Stimulated activated CD4-positive, alpha-beta T cell treated with anti-CD3 and anti-CD28 coated beads, Interleukin-12 subunit alpha, Interleukin-12 subunit beta, amount 100 ng/mL, for 24 hours (primary cell): ENCODE measurements at regions not wholly inside any gene's neighbourhood (a gene's known extent, or its start where the extent isn't known, plus 50 kb on each side); places are given as distances from the start of the nearest gene placed in this dataset.
"Not testable (repeated sequence)": the region's sequence is repeated elsewhere in the genome, so short reads cannot be mapped to it uniquely, and the experiment has no call there.

Source experiments
- DNase-seq, 2 experiments: peaks; one replicate each; pipeline ENCODE4 v3.0.0-alpha.2; 2020; ENCODE audit warnings: low read depth in 2 of 2

- no peak for DNase-seq
These were observed 307.7 kb upstream of the ARSJ start for GRCh38 chr4:114287079-114287696.

- no peak for DNase-seq
These were observed 302.5 kb upstream of the UGT8 start for GRCh38 chr4:114296126-114296525.

DNA sequence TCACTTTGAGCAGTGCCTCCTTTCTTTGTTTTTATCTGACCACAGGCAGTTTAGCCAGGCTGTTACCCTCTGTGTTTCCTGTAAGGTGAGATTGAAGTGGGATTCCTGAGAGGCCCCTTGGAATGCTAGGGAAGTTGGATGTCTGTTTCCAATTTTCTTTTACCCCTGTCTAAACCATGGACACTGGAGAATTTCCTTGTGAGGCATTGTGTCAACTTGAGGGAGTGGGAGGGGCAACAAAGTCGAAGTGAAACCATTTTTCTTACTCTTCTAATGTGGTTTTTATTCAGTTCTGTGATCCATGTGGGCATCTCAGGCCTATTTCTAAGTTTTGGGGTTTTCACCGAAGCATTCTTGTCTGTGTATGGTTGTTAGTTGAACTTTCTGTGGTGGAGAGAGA, 296.1 kb upstream of the UGT8 start:
- no peak for DNase-seq

DNA sequence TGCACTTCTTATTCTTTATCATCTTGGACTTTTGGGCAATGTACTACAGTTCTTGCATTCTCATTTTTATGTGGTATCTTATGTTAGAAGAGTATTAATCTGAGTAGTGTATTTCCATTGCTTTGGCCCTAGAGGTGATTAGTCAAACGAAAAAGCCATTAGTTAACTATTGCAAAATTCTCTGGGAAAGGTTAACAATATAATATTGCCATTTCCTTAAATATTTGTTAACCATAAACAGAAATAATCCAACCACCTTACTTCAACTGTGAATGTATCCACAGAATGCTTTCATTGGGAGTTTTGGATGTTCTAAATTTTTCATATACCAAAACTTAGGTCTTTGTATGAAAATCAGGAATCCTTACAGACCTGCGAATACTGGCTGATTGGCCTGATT, 294.6 kb upstream of the UGT8 start:
- no peak for DNase-seq

GRCh38 chr4:114304567-114304966, 294.0 kb upstream of the UGT8 start:
- no peak for DNase-seq

DNA sequence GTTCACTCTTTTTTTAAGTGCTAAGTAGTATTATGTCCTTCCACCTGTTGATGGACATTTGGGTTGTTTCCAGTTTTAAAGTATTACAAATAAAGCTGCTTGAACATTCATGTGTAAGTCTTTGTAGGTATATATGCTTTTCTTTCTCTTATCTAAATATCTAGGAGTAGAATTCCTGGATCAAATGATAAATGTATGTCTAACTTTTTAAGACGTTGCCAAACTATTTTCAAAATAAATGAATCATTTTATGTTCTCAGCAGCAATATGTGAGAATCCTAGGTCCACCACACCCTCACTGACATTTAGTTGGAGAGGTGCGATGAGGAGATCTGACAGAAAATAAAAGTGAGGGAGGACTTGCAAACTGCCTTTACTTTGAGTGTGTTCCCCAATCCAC, 291.7 kb upstream of the UGT8 start:
- DNase-seq, result no peak

- no peak for DNase-seq
These were observed 288.2 kb upstream of the UGT8 start for GRCh38 chr4:114310296-114310925.

DNA sequence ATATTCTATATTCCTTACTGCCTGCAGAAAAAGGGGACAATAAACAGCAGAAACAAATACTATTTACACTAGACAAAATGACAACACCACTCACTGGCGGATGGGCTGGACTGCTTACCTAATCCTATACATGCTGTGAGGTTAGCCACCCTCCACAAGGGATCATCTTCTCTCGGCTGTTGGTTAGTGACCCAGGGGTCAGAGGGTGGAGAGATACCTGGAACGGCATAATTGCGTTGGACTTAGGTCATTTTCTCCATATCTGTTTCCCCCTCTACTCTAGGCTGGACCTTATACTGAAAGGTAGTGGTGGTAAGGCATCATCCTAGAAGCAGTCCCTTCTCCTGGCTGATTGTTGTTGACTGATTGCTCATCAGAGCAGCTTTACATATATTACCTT, 286.8 kb upstream of the UGT8 start:
- no peak for DNase-seq

- no peak for DNase-seq
These were observed 286.3 kb upstream of the UGT8 start for GRCh38 chr4:114312338-114312737.

- no peak for DNase-seq
These were observed 281.8 kb upstream of the UGT8 start for GRCh38 chr4:114316789-114317188.

DNA sequence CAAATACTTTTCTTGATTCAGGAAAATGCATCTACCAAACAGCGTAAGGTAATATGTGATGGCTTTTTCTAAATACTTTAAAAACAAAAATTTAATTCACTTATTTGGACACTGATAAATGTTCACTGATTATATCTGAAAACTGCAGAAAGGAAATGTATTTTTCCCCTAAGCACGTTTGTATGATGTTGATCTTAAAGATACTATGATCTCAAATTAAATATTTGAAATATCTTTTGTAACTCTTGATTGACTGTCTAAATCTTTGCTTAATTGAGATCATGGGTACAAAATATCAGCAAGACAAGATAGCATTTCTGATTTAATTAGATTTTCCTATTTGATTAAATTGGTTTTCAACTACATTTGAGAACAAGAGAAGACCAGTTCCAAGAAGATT, 281.0 kb upstream of the UGT8 start:
- DNase-seq, result no peak

DNA sequence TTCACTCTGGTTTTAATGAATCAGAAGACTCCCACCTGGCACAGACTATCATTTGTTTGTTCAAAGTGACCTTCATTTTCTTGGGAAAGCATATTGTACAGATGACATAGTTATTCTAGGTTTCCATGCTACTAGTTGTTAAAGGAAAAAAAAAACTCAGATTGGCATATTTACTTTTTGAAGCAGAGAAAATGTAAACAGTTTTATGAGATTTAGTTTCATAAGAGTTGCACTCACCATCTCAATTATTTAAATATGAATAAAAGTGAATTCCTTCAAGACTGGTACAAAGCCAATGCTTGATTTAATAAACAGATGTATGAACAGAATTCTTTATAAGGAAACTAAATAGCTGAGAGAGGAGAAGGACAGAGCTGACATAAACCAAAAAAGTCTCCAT, 280.3 kb upstream of the UGT8 start:
- no peak for DNase-seq

DNA sequence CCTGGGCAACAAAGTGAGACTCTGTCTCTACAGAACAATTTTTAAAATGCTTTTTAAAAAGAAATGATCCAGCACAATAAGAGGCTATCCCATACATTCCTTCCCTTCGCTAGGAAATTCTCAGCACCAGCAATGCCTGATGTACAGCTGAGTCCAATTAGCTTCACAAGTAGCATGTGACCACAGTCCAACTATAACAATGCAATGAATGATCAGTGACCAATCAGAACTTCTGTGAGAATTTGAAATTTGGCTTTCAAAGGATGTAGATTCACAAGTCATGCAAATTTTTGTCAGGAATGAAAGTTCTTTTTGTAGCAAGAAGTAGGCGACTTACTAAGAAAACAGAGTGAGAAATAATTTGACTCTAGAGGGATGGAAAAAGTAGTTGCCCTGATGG, 278.5 kb upstream of the UGT8 start:
- no peak for DNase-seq

GRCh38 chr4:114321366-114321765, 277.2 kb upstream of the UGT8 start:
- DNase-seq, result no peak

DNA sequence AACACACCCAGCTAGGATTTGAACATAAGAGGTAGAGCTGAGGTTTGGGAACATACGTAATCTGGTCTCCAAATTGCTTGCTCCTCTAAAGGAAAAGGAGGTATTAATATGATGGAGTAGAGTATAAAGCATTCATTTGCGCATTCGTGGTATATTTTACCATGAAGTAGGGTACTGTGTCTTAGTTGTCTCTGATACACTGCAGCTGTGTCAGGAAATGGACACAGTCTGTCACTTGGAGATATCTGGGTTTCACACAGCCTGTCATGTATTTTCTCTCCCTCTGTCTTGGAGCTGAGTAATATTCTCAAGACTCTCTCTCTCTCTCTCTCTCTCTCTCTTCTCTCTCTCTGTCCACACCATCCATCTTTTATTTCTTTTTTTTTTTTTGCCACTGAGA, 274.8 kb upstream of the UGT8 start:
- no peak for DNase-seq

DNA sequence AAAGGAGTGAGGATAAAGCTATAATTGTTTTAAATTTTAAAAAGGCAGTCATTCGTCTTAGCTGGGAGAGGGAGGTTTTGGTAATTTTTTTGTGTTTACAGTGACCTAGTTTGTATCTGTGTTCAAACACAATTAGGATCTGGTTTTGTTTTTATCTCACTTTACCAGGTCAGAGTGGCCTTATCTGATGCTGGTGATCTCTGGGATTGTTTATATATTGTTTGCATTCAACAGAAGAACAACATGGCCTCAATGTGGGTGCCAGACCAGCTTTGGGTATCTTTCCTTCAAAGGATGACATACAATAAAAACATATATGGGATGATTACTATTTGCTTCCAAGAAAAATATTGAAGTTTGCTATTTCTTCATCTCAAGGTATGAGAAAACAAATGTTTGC, 272.2 kb upstream of the UGT8 start:
- DNase-seq, result no peak

DNA sequence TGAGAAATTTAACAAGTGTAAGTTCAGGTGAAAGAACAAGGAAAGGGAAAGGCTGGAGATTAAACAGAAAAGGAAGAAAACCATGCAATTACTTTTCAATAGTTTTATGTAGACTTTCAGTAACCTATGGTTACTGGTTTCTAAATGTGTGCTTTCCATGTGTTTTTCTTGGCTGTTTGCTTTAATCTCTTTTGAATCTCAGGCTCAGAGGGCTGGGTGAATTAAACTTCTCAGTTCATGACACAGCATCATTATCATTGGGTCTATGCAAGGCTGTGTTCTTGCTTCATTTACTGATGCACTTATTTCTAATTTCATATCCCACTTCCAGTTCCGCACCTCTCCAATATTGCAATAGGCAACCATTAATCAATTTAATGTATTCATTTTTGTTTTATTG, 266.5 kb upstream of the UGT8 start:
- no peak for DNase-seq

- not testable (repeated sequence) for DNase-seq
These were observed 264.2 kb upstream of the UGT8 start for GRCh38 chr4:114334363-114334762.

DNA sequence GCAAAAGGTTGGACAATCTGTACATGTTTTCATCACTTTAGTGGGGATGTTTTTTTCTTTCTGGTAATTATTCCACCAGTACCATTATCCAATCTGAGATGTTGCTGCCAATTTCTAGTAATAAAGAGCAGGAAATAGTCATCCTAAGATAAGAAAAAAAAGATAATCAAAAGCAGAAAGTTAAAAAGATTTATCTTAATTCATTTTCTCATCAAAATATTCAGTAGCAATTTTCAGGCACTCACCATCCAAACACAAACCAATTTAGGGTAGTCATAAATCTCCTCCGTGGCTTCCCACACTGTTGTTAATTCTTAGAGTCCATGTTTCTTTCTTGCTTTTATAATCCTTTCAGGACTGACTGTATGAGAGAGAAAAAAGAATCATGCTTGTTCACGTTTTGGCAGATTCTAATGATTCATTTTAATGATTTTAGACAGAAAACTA, 263.7 kb upstream of the UGT8 start:
- no peak for DNase-seq

DNA sequence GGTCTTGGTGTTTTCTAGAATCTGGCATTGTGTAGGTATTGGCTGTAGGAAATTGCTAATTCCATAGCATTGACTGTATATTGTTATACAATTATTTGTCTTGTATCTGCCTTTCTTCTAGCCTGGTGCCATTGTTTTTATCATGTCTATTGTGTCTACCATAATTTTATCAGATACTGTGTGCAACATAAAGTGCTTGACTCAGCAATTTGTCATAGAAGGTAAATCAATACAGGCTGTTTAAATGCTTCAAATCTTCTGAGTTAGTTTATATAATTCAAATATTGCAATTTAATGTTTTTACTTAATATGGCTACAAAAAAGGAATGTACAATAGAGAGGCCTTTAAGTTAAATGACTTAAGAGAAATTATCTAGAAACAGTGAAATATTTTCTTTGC, 263.3 kb upstream of the UGT8 start:
- DNase-seq, result no peak

- no peak for DNase-seq
These were observed 255.6 kb upstream of the UGT8 start for GRCh38 chr4:114343015-114343414.

DNA sequence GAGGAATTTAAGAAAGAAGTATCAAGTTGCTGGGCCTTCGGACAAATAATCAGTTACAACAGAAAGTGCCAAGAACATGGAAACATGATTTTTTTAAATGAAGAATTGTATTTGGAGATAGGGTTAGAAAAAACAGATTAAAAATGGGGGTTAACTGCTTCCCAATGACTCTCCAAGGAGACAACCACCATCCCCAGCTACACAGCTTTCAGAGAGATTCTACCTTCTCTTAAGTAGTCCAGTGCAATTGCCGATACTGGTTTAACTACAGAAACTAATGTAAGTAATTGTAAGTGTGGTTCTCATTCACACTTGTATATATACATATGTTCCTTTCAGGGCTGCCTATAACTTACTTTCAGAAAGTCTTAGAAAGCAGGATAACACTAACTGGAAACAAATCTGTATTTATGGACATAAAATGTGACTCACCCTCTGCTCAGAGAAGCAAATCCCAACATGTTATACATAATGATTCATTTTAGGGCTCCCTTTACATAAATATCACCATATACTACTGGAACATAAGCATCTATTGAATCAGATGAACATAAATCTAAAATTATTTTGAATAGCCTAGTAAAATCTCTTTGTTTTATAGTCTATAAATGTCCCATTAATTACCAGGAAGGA, 248.9 kb upstream of the UGT8 start:
- no peak for DNase-seq

DNA sequence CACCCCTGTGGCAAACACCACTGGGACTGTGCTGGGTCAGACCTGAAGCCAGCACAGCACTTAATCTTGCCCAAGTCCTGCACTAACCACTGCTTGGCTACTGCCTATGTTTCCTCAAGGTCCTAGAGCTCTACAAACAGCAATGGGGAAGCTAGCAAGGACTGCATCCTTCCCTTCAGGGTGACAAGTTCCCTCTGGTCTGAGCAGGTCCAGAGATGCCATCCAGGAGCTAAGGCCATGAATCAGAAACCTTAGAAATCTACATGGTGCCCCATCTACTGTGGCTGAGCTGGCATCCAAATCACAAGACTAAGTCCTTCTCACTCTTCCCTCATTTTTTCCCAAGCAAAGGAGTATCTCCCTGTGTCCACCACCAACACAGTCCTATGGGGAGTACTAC, 239.7 kb upstream of the UGT8 start:
- DNase-seq, result no peak

- no peak for DNase-seq
These were observed 237.4 kb upstream of the UGT8 start for GRCh38 chr4:114361249-114361648.
